GM12874 (cell line): ENCODE measurements at regions not wholly inside any gene's neighbourhood (a gene's known extent, or its start where the extent isn't known, plus 50 kb on each side); places are given as distances from the start of the nearest gene placed in this dataset.

Source experiments
- CTCF ChIP-seq: IDR thresholded peaks from 2 replicates; pipeline ENCODE4 v1.5.1; 2011; ENCODE audit warnings: low read depth, mild to moderate bottlenecking, control low read depth, low read length, moderate library complexity; ENCODE audit not compliant: insufficient read depth

- TF ChIP-seq CTCF = no peak
Observed at GRCh38 chr4:27360131-27360530, 499.5 kb downstream of the STIM2 start.

- no peak for TF ChIP-seq CTCF
Observed at GRCh38 chr4:27360790-27361267, 500.2 kb downstream of the STIM2 start.

- no peak for TF ChIP-seq CTCF
Observed at GRCh38 chr4:27364509-27364908, 503.9 kb downstream of the STIM2 start.

GRCh38 chr4:27366104-27366823, 505.6 kb downstream of the STIM2 start:
- no peak for TF ChIP-seq CTCF

- no peak for TF ChIP-seq CTCF
Observed at GRCh38 chr4:27368781-27369180, 508.1 kb downstream of the STIM2 start.

GRCh38 chr4:27381815-27382214, 521.2 kb downstream of the STIM2 start:
- no peak for TF ChIP-seq CTCF

- TF ChIP-seq CTCF = no peak
Observed at GRCh38 chr4:27387711-27388110, 527.1 kb downstream of the STIM2 start.

GRCh38 chr4:27397886-27398285, 537.2 kb downstream of the STIM2 start:
- no peak for TF ChIP-seq CTCF
